HG03439 (cell line): ENCODE measurements at regions not wholly inside any gene's neighbourhood (a gene's known extent, or its start where the extent isn't known, plus 50 kb on each side); places are given as distances from the start of the nearest gene placed in this dataset.
"Not testable (repeated sequence)": the region's sequence is repeated elsewhere in the genome, so short reads cannot be mapped to it uniquely, and the experiment has no call there.

Source experiments
- ATAC-seq: cut with Tn5 transposase; IDR thresholded peaks from one replicate; pipeline ENCODE4 v1.9.1; 2021; ENCODE audit warnings: mild to moderate bottlenecking, moderate library complexity; ENCODE audit not compliant: unreplicated experiment

- not testable (repeated sequence) for ATAC-seq
Observed at GRCh38 chr7:13631207-13632049, 358.0 kb downstream of the ETV1 start.

GRCh38 chr7:13633857-13634256, 355.6 kb downstream of the ETV1 start:
- ATAC-seq = no peak

- no peak for ATAC-seq
Observed at GRCh38 chr7:13639396-13639795, 350.1 kb downstream of the ETV1 start.

- ATAC-seq = no peak
Observed at GRCh38 chr7:13641714-13642113, 347.8 kb downstream of the ETV1 start.

GRCh38 chr7:13651167-13651566, 338.3 kb downstream of the ETV1 start:
- no peak for ATAC-seq

- no peak for ATAC-seq
Observed at GRCh38 chr7:13656330-13656729, 333.1 kb downstream of the ETV1 start.

GRCh38 chr7:13673290-13673689, 316.2 kb downstream of the ETV1 start:
- ATAC-seq = no peak

GRCh38 chr7:13682626-13683025, 306.8 kb downstream of the ETV1 start:
- no peak for ATAC-seq

GRCh38 chr7:13687500-13687899, 302.0 kb downstream of the ETV1 start:
- no peak for ATAC-seq

- ATAC-seq = no peak
Observed at GRCh38 chr7:13692548-13692947, 296.9 kb downstream of the ETV1 start.

GRCh38 chr7:13702251-13702650, 287.2 kb downstream of the ETV1 start:
- no peak for ATAC-seq

- no peak for ATAC-seq
Observed at GRCh38 chr7:13708670-13709069, 280.8 kb downstream of the ETV1 start.

GRCh38 chr7:13713092-13713491, 276.4 kb downstream of the ETV1 start:
- ATAC-seq = no peak

- ATAC-seq = no peak
Observed at GRCh38 chr7:13715534-13715933, 273.9 kb downstream of the ETV1 start.

GRCh38 chr7:13717031-13717430, 272.4 kb downstream of the ETV1 start:
- ATAC-seq = no peak

- no peak for ATAC-seq
Observed at GRCh38 chr7:13724191-13724976, 265.1 kb downstream of the ETV1 start.

- no peak for ATAC-seq
Observed at GRCh38 chr7:13724977-13725566, 264.4 kb downstream of the ETV1 start.

- ATAC-seq = no peak
Observed at GRCh38 chr7:13725591-13725990, 263.9 kb downstream of the ETV1 start.

- ATAC-seq = no peak
Observed at GRCh38 chr7:13727279-13727678, 262.2 kb downstream of the ETV1 start.

- no peak for ATAC-seq
Observed at GRCh38 chr7:13727751-13728150, 261.7 kb downstream of the ETV1 start.

GRCh38 chr7:13728430-13728829, 261.0 kb downstream of the ETV1 start:
- ATAC-seq = not testable (repeated sequence)

- ATAC-seq = no peak
Observed at GRCh38 chr7:13731643-13732042, 257.8 kb downstream of the ETV1 start.
